Glomerular visceral epithelial cell (primary cell): ENCODE measurements at regions not wholly inside any gene's neighbourhood (a gene's known extent, or its start where the extent isn't known, plus 50 kb on each side); places are given as distances from the start of the nearest gene placed in this dataset.
"Not testable (repeated sequence)": the region's sequence is repeated elsewhere in the genome, so short reads cannot be mapped to it uniquely, and the experiment has no call there.

Experiments
- DNase-seq: peaks from one replicate; pipeline ENCODE4 v3.0.0-alpha.2; 2016; ENCODE audit errors: extremely low spot score

GRCh38 chr1:4215391-4215790 lies 315.3 kb upstream of the C1orf174 start:
- DNase-seq: no peak

GRCh38 chr1:4216231-4216630 lies 316.2 kb upstream of the C1orf174 start:
- DNase-seq: no peak

GRCh38 chr1:4218619-4219018 lies 318.5 kb upstream of the C1orf174 start:
- no peak for DNase-seq

GRCh38 chr1:4219111-4219510 lies 319.0 kb upstream of the C1orf174 start:
- no peak for DNase-seq

- DNase-seq: no peak
These were observed 319.8 kb upstream of the C1orf174 start for GRCh38 chr1:4219826-4220225.

- DNase-seq: no peak
These were observed 320.3 kb upstream of the C1orf174 start for GRCh38 chr1:4220362-4220761.

GRCh38 chr1:4221107-4221506 lies 321.0 kb upstream of the C1orf174 start:
- DNase-seq: no peak

GRCh38 chr1:4224684-4225467 lies 324.8 kb upstream of the C1orf174 start:
- no peak for DNase-seq

GRCh38 chr1:4227986-4228385 lies 327.9 kb upstream of the C1orf174 start:
- DNase-seq: no peak

- no peak for DNase-seq
These were observed 353.9 kb upstream of the C1orf174 start for GRCh38 chr1:4253935-4254334.

- no peak for DNase-seq
These were observed 356.3 kb upstream of the C1orf174 start for GRCh38 chr1:4256351-4256750.

- DNase-seq: not testable (repeated sequence)
These were observed 358.2 kb upstream of the C1orf174 start for GRCh38 chr1:4258146-4258777.

- no peak for DNase-seq
These were observed 361.3 kb upstream of the C1orf174 start for GRCh38 chr1:4261327-4261726.

- DNase-seq: no peak
These were observed 362.6 kb upstream of the C1orf174 start for GRCh38 chr1:4262665-4263064.

GRCh38 chr1:4263699-4264098 lies 363.6 kb upstream of the C1orf174 start:
- DNase-seq: no peak

- DNase-seq: no peak
These were observed 365.8 kb upstream of the C1orf174 start for GRCh38 chr1:4265836-4266235.

GRCh38 chr1:4267381-4268261 lies 367.5 kb upstream of the C1orf174 start:
- DNase-seq: no peak

GRCh38 chr1:4268262-4268888 lies 368.3 kb upstream of the C1orf174 start:
- DNase-seq: no peak

GRCh38 chr1:4268889-4269284 lies 368.8 kb upstream of the C1orf174 start:
- DNase-seq: no peak

GRCh38 chr1:4269330-4269729 lies 369.3 kb upstream of the C1orf174 start:
- no peak for DNase-seq

- DNase-seq: no peak
These were observed 370.0 kb upstream of the C1orf174 start for GRCh38 chr1:4269952-4270570.
